ENCODE measurements at regions not wholly inside any gene's neighbourhood (a gene's known extent, or its start where the extent isn't known, plus 50 kb on each side); places are given as distances from the start of the nearest gene placed in this dataset.

DNA sequence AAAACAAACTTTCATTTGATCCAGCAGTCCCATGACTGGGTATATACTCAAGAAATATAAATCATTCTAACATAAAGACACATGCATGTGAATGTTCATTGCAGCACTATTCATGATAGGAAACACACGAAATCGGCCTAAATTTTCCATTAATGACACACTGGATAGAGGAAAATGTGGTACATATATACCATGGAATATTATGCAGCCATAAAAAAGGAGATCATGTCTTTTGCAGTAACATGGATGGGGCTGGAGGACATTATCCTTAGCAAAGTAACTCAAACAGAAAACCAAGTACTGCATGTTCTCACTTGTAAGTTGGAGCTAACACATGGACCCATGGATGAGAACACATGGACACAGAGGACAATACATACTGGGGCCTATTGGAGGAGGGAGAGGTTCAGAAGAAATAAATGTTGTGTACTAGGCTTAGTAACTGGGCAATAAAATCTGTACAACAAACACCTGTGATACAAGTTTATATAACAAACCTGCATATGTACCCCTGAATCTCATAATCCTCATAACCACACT is 283.6 kb downstream of the LMO7 start:
- no peaks in the 10 kb centered on the region for H3K36me3 ChIP-seq (ENCODE audit: control insufficient read depth in 2 of 2, extremely low read depth in 1 of 2, insufficient read depth in 2 of 2, low read length in 2 of 2)
- no peak overlapping the region for H3K9ac ChIP-seq (replicated peaks; ENCODE audit: extremely low read depth, insufficient read depth, low read length)
- H3K9me3 ChIP-seq (replicated peaks; ENCODE audit: control insufficient read depth, insufficient read depth, low read length) = no peaks in the 10 kb centered on the region
- FAIRE-seq (no peak), DNase-seq (ENCODE audit: low read depth, low spot score) (no peak)
- dilution Hi-C loops (cut with MboI; ENCODE audit: extremely low pct_ligation_motif_present, low sequenced_read_pairs) = no loop called here
- no peak overlapping the region for H3K4me2 ChIP-seq (ENCODE audit: insufficient read depth, low read length)
- no peak overlapping the region for H3K4me3 ChIP-seq (replicated peaks in 1 of 3; ENCODE audit: insufficient read depth in 1 of 3, low read depth in 1 of 3, low read length in 3 of 3)
- no peaks in the 10 kb centered on the region for H3K4me1 ChIP-seq (ENCODE audit: control insufficient read depth, extremely low read depth, insufficient read depth, low read length)
- H3K27me3 ChIP-seq (ENCODE audit: control insufficient read depth in 2 of 2, insufficient read depth in 2 of 2, low read length in 2 of 2) = no peaks in the 10 kb centered on the region
- no peak overlapping the region for H3K27ac ChIP-seq (ENCODE audit: insufficient read depth, low read depth, low read length)
- H3K9me1 ChIP-seq (replicated peaks; ENCODE audit: control insufficient read depth, extremely low read depth, insufficient read depth, low read length) = no peaks in the 10 kb centered on the region
- intact Hi-C loops (cut with micrococcal nuclease) = no loop called here
- POLR2A ChIA-PET = no interaction called here
- BruUV-seq (replicated peaks) = no TSS peak
- H2AFZ ChIP-seq (ENCODE audit: low read depth, low read length) = no peak overlapping the region
- CTCF ChIA-PET = interaction anchor here (1.4 kb wide), 1 partner anchor 16 kb away, joined by 4 read pairs; no protein-coding TSS in a partner anchor
- no peaks in the 10 kb centered on the region for H4K20me1 ChIP-seq (replicated peaks; ENCODE audit: control insufficient read depth, extremely low read depth, insufficient read depth, low read length)
- no peaks in the 10 kb centered on the region for H3K79me2 ChIP-seq (ENCODE audit: control insufficient read depth, insufficient read depth, low read length)
- TF ChIP-seq POLR2AphosphoS5 (IDR thresholded peaks at IDR 0.05; ENCODE audit: insufficient read depth, low read depth, low read length) = no peak
- TF ChIP-seq MYC (IDR thresholded peaks at IDR 0.05; ENCODE audit: low read depth, low read length) = no peak
- TF ChIP-seq GATA2 (IDR thresholded peaks at IDR 0.05; ENCODE audit: insufficient read depth, insufficient read length, low read depth, low read length) = no peak
- TF ChIP-seq EZH2 (IDR thresholded peaks at IDR 0.05; ENCODE audit: borderline replicate concordance, low read depth, low read length, severe bottlenecking) = no peak
- TF ChIP-seq FOS (IDR thresholded peaks at IDR 0.05; ENCODE audit: borderline replicate concordance, insufficient read depth, low read length) = no peak
- TF ChIP-seq, protein P1, sequence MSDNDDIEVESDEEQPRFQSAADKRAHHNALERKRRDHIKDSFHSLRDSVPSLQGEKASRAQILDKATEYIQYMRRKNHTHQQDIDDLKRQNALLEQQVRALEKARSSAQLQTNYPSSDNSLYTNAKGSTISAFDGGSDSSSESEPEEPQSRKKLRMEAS (IDR thresholded peaks at IDR 0.05; ENCODE audit: insufficient read depth, insufficient read length) = no peak
- TF ChIP-seq, protein P2, sequence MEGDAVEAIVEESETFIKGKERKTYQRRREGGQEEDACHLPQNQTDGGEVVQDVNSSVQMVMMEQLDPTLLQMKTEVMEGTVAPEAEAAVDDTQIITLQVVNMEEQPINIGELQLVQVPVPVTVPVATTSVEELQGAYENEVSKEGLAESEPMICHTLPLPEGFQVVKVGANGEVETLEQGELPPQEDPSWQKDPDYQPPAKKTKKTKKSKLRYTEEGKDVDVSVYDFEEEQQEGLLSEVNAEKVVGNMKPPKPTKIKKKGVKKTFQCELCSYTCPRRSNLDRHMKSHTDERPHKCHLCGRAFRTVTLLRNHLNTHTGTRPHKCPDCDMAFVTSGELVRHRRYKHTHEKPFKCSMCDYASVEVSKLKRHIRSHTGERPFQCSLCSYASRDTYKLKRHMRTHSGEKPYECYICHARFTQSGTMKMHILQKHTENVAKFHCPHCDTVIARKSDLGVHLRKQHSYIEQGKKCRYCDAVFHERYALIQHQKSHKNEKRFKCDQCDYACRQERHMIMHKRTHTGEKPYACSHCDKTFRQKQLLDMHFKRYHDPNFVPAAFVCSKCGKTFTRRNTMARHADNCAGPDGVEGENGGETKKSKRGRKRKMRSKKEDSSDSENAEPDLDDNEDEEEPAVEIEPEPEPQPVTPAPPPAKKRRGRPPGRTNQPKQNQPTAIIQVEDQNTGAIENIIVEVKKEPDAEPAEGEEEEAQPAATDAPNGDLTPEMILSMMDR (IDR thresholded peaks at IDR 0.05; ENCODE audit: extremely low read depth in 1 of 2, insufficient read depth in 1 of 2, low read depth in 1 of 2, low read length in 2 of 2) = no peak
- TF ChIP-seq POLR2A (IDR thresholded peaks at IDR 0.05; ENCODE audit: low read depth, low read length) = no peak
- no peak for TF ChIP-seq JUN (IDR thresholded peaks at IDR 0.05; ENCODE audit: borderline replicate concordance, insufficient read depth, insufficient read length, low read depth)

Measured in endothelial cell of umbilical vein (primary cell).